CD1c-positive myeloid dendritic cell (primary cell): ENCODE measurements at regions not wholly inside any gene's neighbourhood (a gene's known extent, or its start where the extent isn't known, plus 50 kb on each side); places are given as distances from the start of the nearest gene placed in this dataset.

Experiments
- DNase-seq: peaks from one replicate; pipeline ENCODE4 v3.0.0-alpha.2; 2016; ENCODE audit errors: extremely low spot score

DNA sequence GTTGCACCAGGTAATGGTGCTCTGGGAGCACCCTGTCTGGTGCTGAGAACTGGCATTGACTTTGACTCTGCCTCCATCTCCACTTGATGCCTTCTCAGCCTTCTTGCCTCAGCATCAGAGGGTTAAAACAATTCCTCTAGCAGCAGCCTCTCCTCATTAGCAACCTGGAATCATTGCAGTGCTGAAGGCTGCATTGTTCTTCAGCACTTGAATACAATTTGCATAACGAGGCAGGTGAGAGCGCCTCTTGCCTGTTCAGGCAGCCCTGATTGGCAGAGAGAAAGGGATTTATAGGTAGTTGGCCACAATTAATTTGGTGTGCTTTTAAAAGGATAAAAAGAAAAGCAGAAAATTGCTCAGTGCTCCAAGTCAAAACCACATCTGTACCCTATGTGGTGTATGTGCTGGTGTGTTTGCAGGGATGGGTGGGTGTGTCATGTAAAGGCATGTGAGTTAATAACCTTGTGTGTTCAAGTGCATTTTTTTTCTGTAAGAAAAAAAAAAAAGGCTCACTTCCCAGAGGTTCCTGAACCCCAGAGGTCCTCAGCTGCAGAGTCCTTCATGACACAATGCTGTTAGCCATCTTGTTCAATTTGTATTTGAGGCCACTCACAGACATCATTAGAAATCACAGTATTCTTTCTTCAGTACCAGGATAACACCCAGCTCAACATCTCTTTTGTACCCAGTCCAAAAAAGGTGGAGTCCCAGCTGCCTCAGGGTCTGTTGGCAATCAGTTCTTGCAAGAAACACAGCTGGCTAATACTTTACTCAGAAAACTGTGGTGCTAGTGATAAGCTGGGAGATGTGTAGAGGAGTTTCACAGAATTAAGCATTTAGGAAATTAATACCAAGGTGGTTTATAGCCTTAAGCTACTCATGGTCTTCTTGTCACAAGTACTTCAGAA lies 385.6 kb downstream of the GRIN2B start:
- no peak for DNase-seq

- DNase-seq = no peak
Observed at GRCh38 chr12:13594731-13595514, 386.5 kb downstream of the GRIN2B start.

- DNase-seq = no peak
Observed at GRCh38 chr12:13592063-13592942, 389.1 kb downstream of the GRIN2B start.

DNA sequence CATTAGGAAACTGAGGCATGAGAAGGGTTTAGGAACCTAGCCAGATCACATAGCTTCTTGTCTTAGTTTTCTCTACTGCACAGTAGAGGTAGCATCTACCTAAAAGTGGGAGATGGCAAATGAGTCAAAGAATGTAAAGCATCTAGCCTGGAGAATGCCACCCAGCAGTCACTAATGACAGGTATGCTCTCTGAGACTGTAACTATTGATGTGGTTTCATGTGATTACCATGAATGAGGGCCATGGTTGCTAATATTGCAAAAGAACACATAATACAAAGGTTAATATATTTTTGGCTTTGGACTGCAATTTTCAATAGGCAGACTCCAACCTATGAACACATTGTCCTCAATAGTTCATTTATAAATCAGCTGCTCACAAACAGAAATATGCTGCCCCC lies 389.9 kb downstream of the GRIN2B start:
- DNase-seq = no peak

GRCh38 chr12:13591059-13591458 lies 390.3 kb downstream of the GRIN2B start:
- no peak for DNase-seq

DNA sequence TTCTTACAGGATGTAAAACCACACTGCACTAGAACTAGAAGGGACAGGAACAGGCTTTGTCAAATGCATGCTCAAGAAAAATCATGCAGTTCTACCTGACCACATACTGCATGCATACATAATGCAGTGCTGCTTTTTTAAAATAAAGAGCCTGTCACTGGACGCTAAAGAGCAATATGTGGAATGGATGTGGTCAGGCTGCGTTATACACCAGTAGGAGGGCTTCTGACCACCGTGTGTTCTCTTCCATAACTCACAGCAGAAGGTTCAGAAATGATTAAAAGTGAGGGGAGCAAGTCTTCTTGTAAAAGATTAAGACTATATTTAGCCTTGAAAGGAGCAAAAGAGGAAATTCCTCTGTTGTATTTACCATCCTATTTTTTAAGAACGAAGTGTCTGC lies 392.0 kb downstream of the EMP1 start:
- DNase-seq = no peak

DNA sequence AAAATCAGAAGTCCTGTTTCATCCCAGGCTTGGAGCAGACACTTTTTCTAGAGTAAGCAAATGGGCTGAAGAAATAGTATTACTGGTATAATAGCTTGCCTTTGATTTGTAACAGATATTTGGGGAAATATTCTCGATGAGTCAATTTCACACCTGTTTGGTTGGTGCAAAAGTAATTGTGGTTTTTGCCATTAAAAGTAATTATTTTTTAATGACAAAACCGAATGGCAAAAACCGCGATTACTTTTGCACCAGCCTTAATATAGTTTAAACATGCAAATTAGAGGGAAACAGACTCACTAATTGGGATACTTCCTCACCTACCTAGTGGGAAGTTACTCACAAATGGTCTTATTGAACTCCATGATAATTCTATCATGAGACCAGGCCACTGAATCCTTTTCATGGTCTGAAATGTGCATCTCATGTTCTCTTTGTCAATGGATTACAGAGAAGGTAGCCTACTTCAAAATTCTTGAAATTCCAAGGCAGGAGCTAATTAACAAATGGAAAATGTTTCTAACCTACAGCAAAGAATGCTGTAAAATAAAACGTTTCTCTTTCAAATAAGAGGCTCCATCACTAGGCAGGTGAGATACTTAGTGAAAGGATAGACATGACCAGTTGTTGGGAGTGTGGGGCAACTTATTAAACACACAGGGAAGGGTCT lies 391.3 kb downstream of the EMP1 start:
- DNase-seq = no peak

DNA sequence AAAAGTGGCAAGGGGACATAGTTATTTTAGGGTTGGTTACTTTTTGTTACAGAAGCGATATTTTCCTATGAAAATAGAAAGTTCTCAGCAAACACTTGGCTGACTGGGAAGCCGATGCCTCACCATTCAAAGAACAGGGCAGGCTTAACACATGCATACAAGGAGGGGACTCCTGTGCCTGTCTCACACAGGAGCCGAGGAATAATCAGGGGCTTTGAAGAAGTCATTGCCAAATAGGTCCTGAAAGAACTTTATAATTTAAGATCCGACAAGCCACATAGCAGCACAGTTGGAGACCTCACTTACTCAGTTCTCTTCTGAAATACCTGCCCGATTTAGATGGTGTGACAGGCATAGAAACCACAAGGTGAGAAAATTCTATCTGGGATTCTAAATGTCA lies 389.8 kb downstream of the EMP1 start:
- no peak for DNase-seq

- no peak for DNase-seq
Observed at GRCh38 chr12:13584541-13584940, 388.0 kb downstream of the EMP1 start.

GRCh38 chr12:13583630-13584029 lies 387.1 kb downstream of the EMP1 start:
- no peak for DNase-seq

DNA sequence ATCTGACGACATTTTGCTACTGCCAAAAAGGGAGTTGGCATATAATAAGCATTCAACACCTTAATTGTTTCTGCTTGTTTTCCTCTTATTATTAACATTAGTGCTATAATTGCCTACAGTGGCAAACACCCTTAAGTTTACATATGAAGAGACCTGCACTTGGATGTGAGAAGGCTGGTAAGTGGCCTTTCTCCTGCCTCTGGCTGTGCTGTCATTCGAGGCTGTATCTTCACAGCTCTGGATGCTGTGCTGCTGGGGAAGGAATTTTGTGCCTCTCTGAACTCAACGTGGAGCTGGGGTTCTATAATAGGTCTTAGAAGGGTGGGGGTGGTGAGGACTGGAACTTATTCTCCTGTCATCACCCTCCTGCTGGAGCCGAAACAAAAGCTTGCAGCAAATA lies 385.9 kb downstream of the EMP1 start:
- no peak for DNase-seq

DNA sequence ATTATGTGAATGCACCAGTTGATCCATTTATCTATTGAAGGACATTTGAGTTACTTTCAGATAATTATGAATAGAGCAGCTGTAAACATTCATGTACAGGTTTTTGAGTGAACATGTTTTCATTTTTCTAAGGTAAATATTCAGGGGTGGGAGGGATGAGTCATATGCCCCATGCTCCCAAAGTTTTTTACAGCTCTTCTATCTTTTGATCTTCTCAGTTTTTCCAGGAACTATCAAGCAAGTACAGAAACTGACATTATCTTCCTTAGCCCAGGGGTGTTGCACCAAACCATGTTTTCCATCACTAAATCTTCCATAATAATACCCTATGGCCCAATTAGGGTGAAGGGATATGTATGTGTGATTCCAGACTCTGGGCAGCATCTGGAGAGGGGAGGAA lies 384.5 kb downstream of the EMP1 start:
- DNase-seq = no peak

DNA sequence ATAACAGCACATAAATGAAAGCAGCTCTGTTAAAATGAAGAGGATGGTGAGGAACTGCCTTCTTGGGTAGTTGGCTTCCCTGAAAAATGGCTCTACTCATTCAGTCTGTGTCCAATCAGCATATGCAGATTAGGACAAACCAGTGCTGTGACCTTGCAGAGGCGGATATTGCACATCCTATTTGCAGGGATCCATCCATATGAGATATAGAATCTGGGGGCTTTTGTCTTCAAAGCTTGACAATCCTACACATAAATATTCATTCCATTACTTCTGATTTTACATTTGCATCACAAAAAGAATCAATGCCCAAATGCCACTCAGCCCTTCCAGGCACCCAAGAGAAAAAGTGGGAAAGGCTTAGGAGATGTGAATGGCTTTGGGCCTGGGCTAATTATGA lies 383.7 kb downstream of the EMP1 start:
- no peak for DNase-seq

DNA sequence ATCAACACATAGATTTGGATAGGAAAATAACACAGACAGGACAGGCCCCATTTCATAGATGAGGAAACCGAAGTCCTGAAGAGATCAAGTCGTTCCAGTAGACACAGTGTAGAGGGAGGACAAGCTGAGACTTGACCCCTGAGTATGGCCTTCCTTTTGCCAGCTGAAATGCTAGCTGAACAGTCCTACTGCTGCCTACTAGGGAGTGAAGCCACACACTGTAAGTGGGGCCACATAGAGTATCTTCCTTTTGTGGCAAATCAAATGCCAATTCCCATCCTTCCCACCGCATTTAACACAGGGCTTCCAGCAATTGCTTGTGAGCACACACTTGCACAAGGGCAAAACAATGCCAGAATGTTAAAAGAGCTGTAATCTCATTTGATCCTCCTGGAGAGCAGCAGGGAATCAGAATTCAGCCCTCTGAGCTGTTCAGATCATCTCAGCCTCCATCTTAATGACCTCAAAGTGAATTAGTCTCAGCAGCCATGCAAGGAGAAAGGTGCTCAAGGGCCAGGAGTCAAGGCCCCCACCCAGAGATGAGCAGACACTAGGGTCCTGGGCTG lies 380.5 kb downstream of the EMP1 start:
- no peak for DNase-seq

GRCh38 chr12:13573698-13574321 lies 377.3 kb downstream of the EMP1 start:
- DNase-seq = no peak

GRCh38 chr12:13571035-13571434 lies 374.5 kb downstream of the EMP1 start:
- no peak for DNase-seq

DNA sequence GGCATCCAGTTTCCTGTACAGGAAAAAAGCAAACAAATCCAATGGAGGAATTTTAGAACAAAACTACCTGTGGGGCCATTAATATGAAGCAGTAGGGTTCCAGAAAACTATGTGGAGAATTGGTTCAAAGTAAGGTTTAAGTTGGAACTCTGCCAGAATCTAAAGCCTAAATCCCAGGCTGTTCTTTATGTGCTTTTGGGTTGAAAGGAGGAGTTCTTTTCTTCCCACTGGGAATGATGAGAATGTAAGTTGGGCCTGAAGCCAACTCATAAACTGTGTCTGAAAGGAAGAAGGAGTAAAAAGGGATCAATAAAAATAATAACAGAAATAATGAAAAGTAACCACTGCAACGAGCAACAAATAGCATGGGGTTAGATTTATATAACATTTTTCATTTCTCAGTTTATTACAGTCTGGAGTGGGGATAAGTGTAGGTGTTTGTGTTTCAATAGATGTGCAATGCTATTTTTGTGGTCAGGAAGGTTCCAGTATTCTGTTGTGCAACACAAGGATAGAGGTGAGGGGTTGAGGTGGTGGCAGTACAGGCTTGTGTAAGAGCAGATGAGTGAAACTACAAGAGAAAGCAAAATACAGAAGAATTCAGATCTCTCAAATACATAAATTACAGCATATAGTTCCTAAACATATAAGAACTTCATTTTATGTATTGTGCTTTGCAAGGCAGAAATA lies 373.6 kb downstream of the EMP1 start:
- no peak for DNase-seq

GRCh38 chr12:13566292-13566691 lies 369.8 kb downstream of the EMP1 start:
- DNase-seq = no peak

DNA sequence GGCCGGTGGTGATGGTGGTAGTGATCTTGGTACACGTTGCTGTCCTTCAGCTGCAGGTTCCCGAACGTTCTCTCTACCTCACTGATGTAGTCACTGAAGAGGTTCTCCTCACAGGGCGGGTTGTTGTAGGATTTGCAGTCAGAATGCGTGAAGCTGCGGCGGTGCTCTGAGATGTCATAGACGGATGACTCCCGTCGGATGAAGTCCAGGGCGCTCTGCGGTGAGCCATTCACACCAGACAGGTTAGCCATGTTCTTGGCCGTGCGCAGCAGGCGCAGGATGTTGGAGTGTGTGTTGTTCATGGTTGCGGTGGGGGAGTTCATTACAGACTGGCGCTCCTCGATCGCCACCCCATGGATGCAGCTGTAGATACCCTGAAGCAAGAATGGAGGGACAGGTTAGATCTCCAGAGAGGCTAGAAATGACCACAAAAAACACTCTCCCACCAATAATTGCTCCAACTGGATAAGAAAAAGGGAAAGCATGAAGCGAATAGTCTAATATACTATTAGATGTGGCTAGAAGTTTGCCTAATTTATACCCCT lies 367.8 kb downstream of the EMP1 start:
- no peak for DNase-seq

DNA sequence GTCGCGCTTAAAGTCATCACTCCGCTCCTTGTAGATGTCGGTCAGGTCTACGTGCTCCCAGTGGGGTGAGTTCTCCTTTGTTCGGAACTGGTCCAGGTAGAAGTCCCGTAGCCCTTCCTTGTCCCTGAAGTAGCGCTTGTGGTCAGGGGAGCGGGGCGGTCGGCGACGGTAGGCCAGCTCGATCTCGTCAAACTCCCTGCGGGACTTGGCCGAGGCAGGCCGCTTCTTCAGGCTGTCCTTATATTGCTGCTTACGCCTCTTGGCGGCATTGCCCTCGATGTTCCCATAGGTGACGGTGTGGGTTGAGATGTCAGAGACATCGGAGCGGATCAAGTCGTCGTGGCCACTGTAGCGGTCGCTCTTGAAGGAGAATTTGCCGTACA lies 367.2 kb downstream of the EMP1 start:
- DNase-seq = no peak
